22Rv1 (cell line): ENCODE measurements at regions not wholly inside any gene's neighbourhood (a gene's known extent, or its start where the extent isn't known, plus 50 kb on each side); places are given as distances from the start of the nearest gene placed in this dataset.

Experiments
- CTCF ChIP-seq: fragments of 450-650 bp; IDR thresholded peaks from 2 replicates; pipeline ENCODE4 v1.5.1; 2017; ENCODE audit warnings: mild to moderate bottlenecking
- ZFX ChIP-seq: fragments of 450-650 bp; IDR thresholded peaks from 2 replicates; pipeline ENCODE4 v1.6.1; 2017; ENCODE audit warnings: antibody characterized with exemption, borderline replicate concordance

GRCh38 chr14:22297376-22297775 lies 291.6 kb downstream of the DAD1 start:
- no peak for TF ChIP-seq CTCF
- TF ChIP-seq ZFX: no peak
